ENCODE measurements at regions not wholly inside any gene's neighbourhood (a gene's known extent, or its start where the extent isn't known, plus 50 kb on each side); places are given as distances from the start of the nearest gene placed in this dataset.
"Not testable (repeated sequence)": the region's sequence is repeated elsewhere in the genome, so short reads cannot be mapped to it uniquely, and the experiment has no call there.

- peak; percentile 97 for ATAC-seq
- intact Hi-C loops (cut with DNase I) = no loop called here
- peak; percentile 78 for DNase-seq (ENCODE audit: missing footprints)
These were observed 85.8 kb upstream of the EGFR start for GRCh38 chr7:54932818-54933543.

DNA sequence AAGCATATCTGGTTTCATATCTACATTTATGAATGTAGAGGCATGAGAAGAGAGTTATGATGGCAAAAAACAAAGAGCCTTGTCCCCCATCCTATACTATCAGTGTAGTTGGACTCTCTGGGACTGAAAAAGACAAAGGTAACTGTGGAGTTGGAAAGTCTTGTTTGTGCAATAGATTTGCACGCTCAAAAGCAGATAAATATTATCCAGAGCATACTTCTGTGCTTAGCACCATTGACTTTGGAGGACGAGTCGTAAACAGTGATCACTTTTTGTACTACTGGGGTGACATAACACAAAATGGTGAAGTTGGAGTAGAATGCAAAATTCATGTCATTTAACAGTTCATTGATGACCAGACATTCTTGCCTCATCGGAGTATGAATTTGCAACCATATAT, 85.2 kb upstream of the EGFR start:
- DNase-seq (ENCODE audit: missing footprints) (no peak), ATAC-seq (no peak)
- intact Hi-C loops (cut with DNase I) = no loop called here

DNA sequence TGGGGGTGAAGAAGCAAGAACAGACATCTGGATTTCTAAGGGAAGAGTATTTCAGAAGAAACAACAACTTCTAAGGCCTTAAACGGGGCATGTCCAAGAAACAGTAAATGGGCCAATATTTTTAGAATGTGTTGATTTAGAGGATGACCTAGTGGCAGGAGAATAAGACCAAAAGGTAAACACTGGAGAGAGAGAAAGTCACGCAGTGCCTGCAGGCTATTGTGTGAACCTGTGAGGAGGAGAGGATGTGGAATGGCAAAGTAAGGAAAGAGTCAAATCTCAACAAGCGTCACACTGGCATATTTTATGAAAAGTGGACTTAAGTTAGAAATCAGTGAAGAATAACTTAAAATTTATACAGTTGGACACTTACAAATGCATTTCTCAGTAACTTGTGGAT, 78.1 kb upstream of the EGFR start:
- intact Hi-C loops (cut with DNase I) = no loop called here
- DNase-seq (ENCODE audit: missing footprints) (no peak), ATAC-seq (no peak)

GRCh38 chr7:54944179-54944578, 74.6 kb upstream of the EGFR start:
- no peak for DNase-seq (ENCODE audit: missing footprints)
- intact Hi-C loops (cut with DNase I) = no loop called here
- ATAC-seq = no peak

DNA sequence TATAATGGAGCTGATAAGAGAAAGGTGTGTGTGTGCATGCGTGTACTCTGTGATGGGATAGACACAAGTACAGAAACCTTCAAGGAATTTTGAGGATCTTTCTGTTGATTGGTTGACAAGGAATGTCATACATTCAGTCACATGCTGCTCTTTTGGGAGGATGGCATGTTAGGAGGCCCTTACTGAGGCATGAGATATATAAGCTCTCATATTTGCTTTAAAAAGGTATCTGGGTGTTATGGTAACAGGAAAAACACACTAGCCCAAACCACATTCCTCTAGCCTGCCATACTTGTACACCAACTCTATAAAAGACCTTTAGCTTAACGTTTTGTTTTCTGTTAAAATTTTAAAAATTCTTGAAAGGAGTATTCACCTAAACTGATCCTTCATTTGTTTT, 72.5 kb upstream of the EGFR start:
- intact Hi-C loops (cut with DNase I) = no loop called here
- DNase-seq (ENCODE audit: missing footprints) (no peak), ATAC-seq (no peak)

- intact Hi-C loops (cut with DNase I) = no loop called here
- ATAC-seq = no peak
- DNase-seq (ENCODE audit: missing footprints) = no peak
These were observed 72.1 kb upstream of the EGFR start for GRCh38 chr7:54946764-54947163.

DNA sequence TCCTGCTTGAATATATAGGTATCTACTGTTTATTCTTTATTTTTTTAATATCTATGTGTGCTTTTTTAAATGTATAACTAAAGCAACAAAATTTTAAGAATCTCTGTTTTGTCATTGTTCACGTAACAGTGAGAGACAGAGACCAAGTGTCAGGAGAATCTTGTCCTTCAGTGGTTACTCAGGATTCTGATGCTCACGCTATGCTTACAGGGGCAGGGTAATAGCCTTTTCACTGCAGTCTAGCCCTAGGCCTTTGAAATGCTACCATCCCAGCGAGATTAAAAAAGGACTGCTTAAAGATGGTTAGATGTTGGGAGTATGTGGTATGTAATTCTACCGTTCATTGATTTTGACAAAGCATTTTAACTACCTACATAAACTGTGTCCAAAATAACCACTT, 71.6 kb upstream of the EGFR start:
- DNase-seq (ENCODE audit: missing footprints) (no peak), ATAC-seq (no peak)
- intact Hi-C loops (cut with DNase I) = no loop called here

DNA sequence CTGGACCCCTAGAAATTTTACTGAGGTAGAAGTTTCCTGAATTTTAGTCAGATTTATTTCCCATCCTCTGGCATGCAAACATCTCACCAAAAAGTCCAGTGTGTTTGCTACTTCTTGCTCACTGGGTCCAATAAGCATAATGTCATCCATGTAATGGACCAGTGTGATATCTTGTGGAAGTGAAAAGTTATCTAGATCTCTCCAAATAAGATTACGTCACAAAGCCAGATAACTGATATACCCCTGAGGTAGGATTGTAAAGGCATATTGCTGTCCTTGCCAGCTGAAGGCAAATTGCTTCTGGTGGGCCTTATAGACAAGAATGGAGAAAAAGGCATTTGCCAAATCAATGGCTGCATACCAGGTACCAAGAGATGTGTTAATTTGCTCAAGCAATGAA, 69.3 kb upstream of the EGFR start:
- intact Hi-C loops (cut with DNase I); ATAC-seq; DNase-seq (ENCODE audit: missing footprints): not testable (repeated sequence)

DNA sequence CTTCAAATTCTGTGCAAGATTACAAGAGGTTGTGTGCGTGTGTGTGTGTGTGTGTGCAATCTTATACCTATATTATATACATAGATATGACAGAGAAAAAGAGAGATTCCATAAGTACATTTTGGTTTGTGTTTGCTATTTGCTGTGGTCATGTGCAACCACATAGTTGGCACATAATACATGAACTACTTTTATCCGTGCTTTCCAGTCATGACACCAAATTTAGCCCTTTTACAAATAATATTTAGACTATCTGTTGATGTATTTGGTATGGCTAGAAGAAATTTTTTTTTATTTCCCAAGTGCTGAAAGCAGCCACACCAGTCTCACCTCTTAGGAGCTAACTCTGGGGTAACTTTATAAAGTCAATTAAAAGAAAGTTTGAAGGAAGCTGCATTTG, 63.5 kb upstream of the EGFR start:
- intact Hi-C loops (cut with DNase I) = no loop called here
- ATAC-seq (no peak), DNase-seq (ENCODE audit: missing footprints) (no peak)

- no peak for ATAC-seq
- intact Hi-C loops (cut with DNase I) = no loop called here
- no peak for DNase-seq (ENCODE audit: missing footprints)
These were observed 63.0 kb upstream of the EGFR start for GRCh38 chr7:54955696-54956420.

- intact Hi-C loops (cut with DNase I) = no loop called here
- ATAC-seq (no peak), DNase-seq (ENCODE audit: missing footprints) (no peak)
These were observed 62.0 kb upstream of the EGFR start for GRCh38 chr7:54956865-54957264.

GRCh38 chr7:54960517-54960916, 58.3 kb upstream of the EGFR start:
- no peak for DNase-seq (ENCODE audit: missing footprints)
- intact Hi-C loops (cut with DNase I) = no loop called here
- no peak for ATAC-seq

- no peak for ATAC-seq
- no peak for DNase-seq (ENCODE audit: missing footprints)
- intact Hi-C loops (cut with DNase I) = no loop called here
These were observed 57.4 kb upstream of the EGFR start for GRCh38 chr7:54961391-54961790.

DNA sequence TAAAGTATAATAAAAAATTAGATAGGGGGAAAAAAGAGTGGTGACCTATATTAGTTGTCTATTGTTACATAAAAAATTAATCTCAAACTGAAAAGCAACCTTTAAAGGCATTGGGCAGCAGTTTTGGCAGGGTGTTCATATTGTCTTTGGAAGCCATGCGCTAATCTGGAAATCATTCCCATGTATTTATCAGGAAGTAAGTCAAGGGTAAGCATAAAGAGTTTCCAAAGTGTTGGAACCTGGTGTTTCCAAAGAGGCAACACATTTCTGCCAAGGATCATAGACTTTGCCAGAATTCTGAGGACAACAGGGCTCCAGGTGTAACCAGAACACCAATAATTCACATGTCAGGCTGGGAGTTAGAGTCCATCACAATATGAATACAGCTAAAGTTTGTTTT, 55.7 kb upstream of the EGFR start:
- ATAC-seq (no peak), DNase-seq (ENCODE audit: missing footprints) (no peak)
- intact Hi-C loops (cut with DNase I) = no loop called here

- intact Hi-C loops (cut with DNase I) = no loop called here
- DNase-seq (ENCODE audit: missing footprints) = no peak
- ATAC-seq = no peak
These were observed 54.7 kb upstream of the EGFR start for GRCh38 chr7:54964136-54964535.

GRCh38 chr7:54967377-54967776, 51.4 kb upstream of the EGFR start:
- intact Hi-C loops (cut with DNase I) = no loop called here
- no peak for DNase-seq (ENCODE audit: missing footprints)
- ATAC-seq = no peak

GRCh38 chr7:54968018-54968417, 50.8 kb upstream of the EGFR start:
- intact Hi-C loops (cut with DNase I) = no loop called here
- no peak for DNase-seq (ENCODE audit: missing footprints)
- ATAC-seq = no peak
